IMR-90 (cell line): ENCODE measurements at regions not wholly inside any gene's neighbourhood (a gene's known extent, or its start where the extent isn't known, plus 50 kb on each side); places are given as distances from the start of the nearest gene placed in this dataset.

ENCODE experiments used
- ATAC-seq: fragments of 200-7000 bp; cut with Tn5 transposase; 2 replicates; pipeline ENCODE4 v1.9.1; 2020; ENCODE audit warnings: low read depth, mild to moderate bottlenecking, moderate library complexity
- BruUV-seq: library from RNA; stranded (reverse); fragments of 400-500 nt; replicated peaks from 2 replicates; lab custom pipeline; 2021; lab: Mats Ljungman, UMichigan
- CTCF ChIA-PET: fragments of 300-600 bp; formaldehyde crosslinking; extraction: SDS; loops from one replicate; lab custom pipeline; 2021; ENCODE audit warnings: antibody characterized with exemption; lab: Yijun Ruan, JAX
- POLR2A ChIA-PET: fragments of 300-600 bp; sonication (Branson Sonifier 250); formaldehyde crosslinking; loops from one replicate; lab custom pipeline; 2022; ENCODE audit warnings: antibody characterized with exemption; ENCODE audit not compliant: unreplicated experiment; lab: Charles Lee
- DNase-seq: peaks from one replicate; pipeline ENCODE4 v3.0.0; 2013
- H2AFZ ChIP-seq: replicated peaks from 2 replicates; pipeline ENCODE3; 2013; ENCODE audit warnings: low read length, mild to moderate bottlenecking; ENCODE audit not compliant: poor library complexity
- H2AK5ac ChIP-seq: 2 replicates; pipeline ENCODE4 v1.6.1; 2013; ENCODE audit warnings: low read depth, low read length, inconsistent platforms
- H2AK9ac ChIP-seq: replicated peaks from 2 replicates; pipeline ENCODE3; 2013; ENCODE audit warnings: mild to moderate bottlenecking, low read depth, low read length, moderate library complexity; ENCODE audit not compliant: poor library complexity
- H2BK120ac ChIP-seq: 2 replicates; pipeline ENCODE4 v1.6.1; 2013; ENCODE audit warnings: low read depth, low read length, inconsistent platforms
- H2BK15ac ChIP-seq: 3 replicates; pipeline ENCODE4 v1.6.1; 2013; ENCODE audit warnings: low read depth, low read length, inconsistent platforms
- H2BK20ac ChIP-seq: 2 replicates; pipeline ENCODE4 v1.6.1; 2013; ENCODE audit warnings: low read depth, mild to moderate bottlenecking, inconsistent platforms, low read length, moderate library complexity
- H2BK5ac ChIP-seq: 2 replicates; pipeline ENCODE4 v1.6.1; 2013; ENCODE audit warnings: mild to moderate bottlenecking, low read depth, low read length, inconsistent platforms; ENCODE audit not compliant: poor library complexity, severe bottlenecking
- H3K14ac ChIP-seq: replicated peaks from 2 replicates; pipeline ENCODE4 v1.6.1; 2013; ENCODE audit warnings: low read depth, low read length, inconsistent platforms
- H3K18ac ChIP-seq: 2 replicates; pipeline ENCODE4 v1.6.1; 2013; ENCODE audit warnings: low read depth, low read length, control low read depth
- H3K23ac ChIP-seq: 2 replicates; pipeline ENCODE4 v1.6.1; 2013; ENCODE audit warnings: low read depth, low read length, inconsistent platforms
- H3K27ac ChIP-seq: 2 replicates; pipeline ENCODE4 v1.5.1; 2013; ENCODE audit warnings: mild to moderate bottlenecking, control low read depth, low read length; ENCODE audit not compliant: insufficient read depth
- H3K27me3 ChIP-seq: 2 replicates; pipeline ENCODE4 v1.6.1; 2013; ENCODE audit warnings: low read length; ENCODE audit not compliant: control insufficient read depth, insufficient read depth
- H3K36me3 ChIP-seq: 2 replicates; pipeline ENCODE4 v1.6.1; 2013; ENCODE audit warnings: low read length, mixed read lengths; ENCODE audit not compliant: control insufficient read depth, insufficient read depth
- H3K4ac ChIP-seq: 2 replicates; pipeline ENCODE4 v1.6.1; 2013; ENCODE audit warnings: low read depth, low read length, inconsistent platforms
- H3K4me1 ChIP-seq: 2 replicates; pipeline ENCODE4 v1.6.1; 2013; ENCODE audit warnings: low read length, mixed read lengths; ENCODE audit not compliant: control insufficient read depth, insufficient read depth
- H3K4me2 ChIP-seq: 2 replicates; pipeline ENCODE4 v1.6.1; 2013; ENCODE audit warnings: low read depth, mild to moderate bottlenecking, control low read depth, low read length, moderate library complexity
- H3K4me3 ChIP-seq: 2 replicates; pipeline ENCODE4 v1.5.1; 2013; ENCODE audit warnings: low read depth, mild to moderate bottlenecking, control low read depth, low read length, moderate library complexity; ENCODE audit not compliant: insufficient read depth
- H3K56ac ChIP-seq: 2 replicates; pipeline ENCODE4 v1.6.1; 2013; ENCODE audit warnings: low read length, inconsistent platforms; ENCODE audit not compliant: insufficient read depth; ENCODE audit errors: extremely low read depth
- H3K79me1 ChIP-seq, 2 experiments: 2 replicates each; pipeline ENCODE4 v1.6.1; 2013; ENCODE audit warnings: low read length in 2 of 2, inconsistent platforms in 1 of 2, low read depth in 1 of 2
- H3K9ac ChIP-seq: 2 replicates; pipeline ENCODE4 v1.6.1; 2013; ENCODE audit warnings: low read depth, low read length, control low read depth
- H3K9me1 ChIP-seq: 2 replicates; pipeline ENCODE4 v1.6.1; 2013; ENCODE audit warnings: low read length, inconsistent platforms; ENCODE audit not compliant: insufficient read depth
- H3K9me3 ChIP-seq: 2 replicates; pipeline ENCODE4 v1.6.1; 2013; ENCODE audit warnings: low read length; ENCODE audit not compliant: control insufficient read depth, insufficient read depth
- H4K20me1 ChIP-seq: 2 replicates; pipeline ENCODE4 v1.6.1; 2013; ENCODE audit warnings: low read length, inconsistent platforms; ENCODE audit not compliant: insufficient read depth
- H4K5ac ChIP-seq: 2 replicates; pipeline ENCODE4 v1.6.1; 2013; ENCODE audit warnings: mild to moderate bottlenecking, low read depth, low read length, control low read depth
- H4K8ac ChIP-seq, 2 experiments: 2 replicates each; pipeline ENCODE4 v1.6.1; 2013; ENCODE audit warnings: low read depth in 2 of 2, low read length in 2 of 2, control low read depth in 1 of 2, inconsistent platforms in 1 of 2
- H4K91ac ChIP-seq: 2 replicates; pipeline ENCODE4 v1.6.1; 2013; ENCODE audit warnings: low read depth, low read length, inconsistent platforms; ENCODE audit not compliant: insufficient read depth
- CEBPB ChIP-seq: IDR thresholded peaks from 2 replicates; pipeline ENCODE4 v1.6.1; 2012; ENCODE audit warnings: low read depth, low read length, improper control_type of control experiment
- MXI1 ChIP-seq: IDR thresholded peaks from 2 replicates; pipeline ENCODE4 v1.6.1; 2012; ENCODE audit warnings: low read depth, mild to moderate bottlenecking, low read length, moderate library complexity, borderline replicate concordance
- NFE2L2 ChIP-seq: fragments of 150-350 bp; IDR thresholded peaks from 2 replicates; pipeline ENCODE4 v1.6.1; 2016; ENCODE audit warnings: low read depth, mild to moderate bottlenecking, low read length
- RAD21 ChIP-seq: IDR thresholded peaks from 2 replicates; pipeline ENCODE4 v1.6.1; 2012; ENCODE audit warnings: low read length, improper control_type of control experiment
- WGBS, 2 experiments: methylation state at CpG; one replicate each; pipeline versions ENCODE4 v1.1.5 to v1.1.7; 2013; ENCODE audit warnings: missing lambda C conversion rate in 2 of 2; ENCODE audit not compliant: insufficient read length in 1 of 2; ENCODE audit errors: extremely low coverage in 2 of 2; 5-methylcytosine and 5-hydroxymethylcytosine counted together
- dilution Hi-C: fragments of 300-500 bp; cut with HindIII; formaldehyde crosslinking; loops from one replicate; pipeline ENCODE4 v1.14.3; 2018; ENCODE audit warnings: low sequenced_read_pairs; ENCODE audit not compliant: unreplicated experiment
- in situ Hi-C: fragments of 300-500 bp; cut with MboI; formaldehyde crosslinking; loops from 3 replicates; pipeline ENCODE4 v1.14.3; 2019; ENCODE audit warnings: low sequenced_read_pairs, inconsistent platforms, mixed read lengths
- intact Hi-C: fragments of 100-400 bp; cut with micrococcal nuclease; formaldehyde crosslinking; loops from 2 replicates; pipeline ENCODE4 v1.10.0; 2022

GRCh38 chr1:186578325-186579016, 101.8 kb downstream of the PTGS2 start:
- Histone ChIP-seq H2AFZ (no peak overlapping the region), H2AK5ac (no peak overlapping the region), H3K9ac (no peak overlapping the region), H4K20me1 (no peaks in the 10 kb centered on the region), H2BK120ac (no peak overlapping the region), H3K79me1 (no peaks in the 10 kb centered on the region), H4K8ac (no peak overlapping the region), H3K27ac (no peak overlapping the region), H2BK15ac (no peak overlapping the region), H3K36me3 (no peaks in the 10 kb centered on the region), H3K4me2 (no peak overlapping the region), H3K4me3 (no peak overlapping the region), H4K91ac (no peak overlapping the region), H4K5ac (no peak overlapping the region), H2AK9ac (no peak overlapping the region), H3K56ac (no peak overlapping the region), H3K9me1 (no peaks in the 10 kb centered on the region), H2BK20ac (no peak overlapping the region), H3K9me3 (peaks cover 2% of the 10 kb centered on the region; the same call in 1 of the 2 replicates), H3K18ac (no peak overlapping the region), H3K14ac (no peak overlapping the region), H3K4ac (no peak overlapping the region), H3K4me1 (no peaks in the 10 kb centered on the region), H3K23ac (no peak overlapping the region), H2BK5ac (no peak overlapping the region), H3K27me3 (no peaks in the 10 kb centered on the region)
- intact Hi-C loops, result no loop called here
- ChIA-PET POLR2A (no interaction called here), CTCF (no interaction called here)
- WGBS, 2 experiments, result no CpG with 5 or more reads among the region's 5 CpGs
- TF ChIP-seq CEBPB (no peak), MXI1 (no peak), RAD21 (no peak), NFE2L2 (no peak)
- dilution Hi-C loops, result no loop called here
- DNase-seq (no peak), ATAC-seq (no peak)
- BruUV-seq, result no TSS peak
- in situ Hi-C loops, result no loop called here
